ENCODE measurements at regions not wholly inside any gene's neighbourhood (a gene's known extent, or its start where the extent isn't known, plus 50 kb on each side); places are given as distances from the start of the nearest gene placed in this dataset.
"Not testable (repeated sequence)": the region's sequence is repeated elsewhere in the genome, so short reads cannot be mapped to it uniquely, and the experiment has no call there.

- no peak overlapping the region for H3K4me3 ChIP-seq (ENCODE audit: low read depth, low read length, poor library complexity, severe bottlenecking)
- no peaks in the 10 kb centered on the region for H3K79me2 ChIP-seq (ENCODE audit: insufficient read depth, low read depth, low read length)
- H3K36me3 ChIP-seq (ENCODE audit: insufficient read depth, low read length): no peaks in the 10 kb centered on the region
- CTCF ChIA-PET (ENCODE audit: unreplicated experiment): no interaction called here
- TF ChIP-seq CTCF (conservative IDR thresholded peaks at IDR 0.05; ENCODE audit: low read length) (no peak), EZH2phosphoT487 (IDR thresholded peaks at IDR 0.05; ENCODE audit: borderline replicate concordance, low read depth, low read length) (no peak)
- intact Hi-C loops (cut with micrococcal nuclease; ENCODE audit: unreplicated experiment): no loop called here
- H2AFZ ChIP-seq (ENCODE audit: low read length): no peak overlapping the region
- H4K20me1 ChIP-seq (ENCODE audit: insufficient read depth, low read length): no peaks in the 10 kb centered on the region
- no peaks in the 10 kb centered on the region for H3K4me1 ChIP-seq (ENCODE audit: insufficient read depth, low read length, poor library complexity, severe bottlenecking)
- POLR2A ChIA-PET: interaction anchor here (0.7 kb wide), 1 partner anchor 9 kb away, joined by 3 read pairs; no protein-coding TSS in a partner anchor
- H3K9me3 ChIP-seq (ENCODE audit: low read length): no peaks in the 10 kb centered on the region
- H3K27ac ChIP-seq (ENCODE audit: low read depth, low read length, poor library complexity, severe bottlenecking): no peak overlapping the region
- no peak for DNase-seq (ENCODE audit: low spot score)
- no TSS peak for BruUV-seq (replicated peaks)
- no peaks in the 10 kb centered on the region for H3K9me2 ChIP-seq (ENCODE audit: insufficient read depth, low read length)
- H3K4me2 ChIP-seq (ENCODE audit: low read length): no peak overlapping the region
These were observed 133.4 kb upstream of the UBE3A start for GRCh38 chr15:25572191-25572590.

DNA sequence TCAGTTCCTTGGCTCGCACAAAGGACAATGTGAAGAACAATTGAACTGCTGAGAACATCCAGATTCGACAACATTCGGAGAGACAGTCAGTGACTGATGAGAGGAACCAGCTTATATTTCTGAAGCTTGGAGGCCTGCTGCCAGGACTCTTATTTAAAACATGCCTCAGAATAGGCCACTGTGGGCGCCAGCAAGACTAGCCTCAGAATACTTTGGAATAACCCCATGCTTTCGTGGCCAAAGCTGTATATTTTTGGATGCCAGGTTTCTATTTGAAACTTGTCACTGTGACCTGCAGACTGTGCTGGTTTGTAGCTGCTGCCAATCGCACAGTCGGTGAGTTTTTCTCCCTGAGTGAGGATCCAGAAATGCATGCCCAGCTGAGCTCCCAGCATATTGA, 129.9 kb upstream of the UBE3A start:
- no peaks in the 10 kb centered on the region for H3K79me2 ChIP-seq (ENCODE audit: insufficient read depth, low read depth, low read length)
- ChIA-PET CTCF (ENCODE audit: unreplicated experiment) (no interaction called here), POLR2A (no interaction called here)
- H3K9me3 ChIP-seq (ENCODE audit: low read length): no peaks in the 10 kb centered on the region
- no peak overlapping the region for H3K4me3 ChIP-seq (ENCODE audit: low read depth, low read length, poor library complexity, severe bottlenecking)
- H3K9me2 ChIP-seq (ENCODE audit: insufficient read depth, low read length): no peaks in the 10 kb centered on the region
- H3K4me1 ChIP-seq (ENCODE audit: insufficient read depth, low read length, poor library complexity, severe bottlenecking): no peaks in the 10 kb centered on the region
- no peak overlapping the region for H3K4me2 ChIP-seq (ENCODE audit: low read length)
- H4K20me1 ChIP-seq (ENCODE audit: insufficient read depth, low read length): no peaks in the 10 kb centered on the region
- no peak for DNase-seq (ENCODE audit: low spot score)
- no peak for TF ChIP-seq CTCF (conservative IDR thresholded peaks at IDR 0.05; ENCODE audit: low read length)
- no peak for TF ChIP-seq EZH2phosphoT487 (IDR thresholded peaks at IDR 0.05; ENCODE audit: borderline replicate concordance, low read depth, low read length)
- H3K36me3 ChIP-seq (ENCODE audit: insufficient read depth, low read length): no peaks in the 10 kb centered on the region
- H2AFZ ChIP-seq (ENCODE audit: low read length): no peak overlapping the region
- BruUV-seq (replicated peaks): no TSS peak
- no peak overlapping the region for H3K27ac ChIP-seq (ENCODE audit: low read depth, low read length, poor library complexity, severe bottlenecking)
- intact Hi-C loops (cut with micrococcal nuclease; ENCODE audit: unreplicated experiment): no loop called here

DNA sequence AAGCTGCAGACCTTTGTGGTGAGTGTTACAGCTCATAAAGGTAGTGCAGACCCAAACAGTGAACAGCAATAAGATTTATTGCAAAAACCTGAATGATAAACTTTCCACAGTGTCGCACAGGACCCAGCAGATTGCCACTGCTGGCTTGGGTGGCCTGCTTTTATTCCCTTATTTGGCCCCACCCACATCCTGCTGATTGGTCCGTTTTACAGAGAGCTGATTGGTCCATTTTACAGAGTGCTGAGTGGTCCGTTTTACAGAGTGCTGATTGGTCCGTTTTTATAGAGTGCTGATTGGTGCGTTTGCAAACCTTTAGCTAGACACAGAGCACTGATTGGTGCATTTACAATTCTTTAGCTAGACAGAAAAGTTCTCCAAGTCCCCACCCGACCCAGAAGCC, 127.7 kb upstream of the UBE3A start:
- CTCF ChIA-PET (ENCODE audit: unreplicated experiment); DNase-seq (ENCODE audit: low spot score); BruUV-seq (replicated peaks): not testable (repeated sequence)

More for the DNA sequence above, 127.7 kb upstream of the UBE3A start:
- H3K27ac ChIP-seq (ENCODE audit: low read depth, low read length, poor library complexity, severe bottlenecking); H3K9me3 ChIP-seq (ENCODE audit: low read length); H2AFZ ChIP-seq (ENCODE audit: low read length); H3K9me2 ChIP-seq (ENCODE audit: insufficient read depth, low read length); POLR2A ChIA-PET; H3K4me2 ChIP-seq (ENCODE audit: low read length); H4K20me1 ChIP-seq (ENCODE audit: insufficient read depth, low read length); intact Hi-C loops (cut with micrococcal nuclease; ENCODE audit: unreplicated experiment); H3K4me1 ChIP-seq (ENCODE audit: insufficient read depth, low read length, poor library complexity, severe bottlenecking); H3K4me3 ChIP-seq (ENCODE audit: low read depth, low read length, poor library complexity, severe bottlenecking); H3K79me2 ChIP-seq (ENCODE audit: insufficient read depth, low read depth, low read length); H3K36me3 ChIP-seq (ENCODE audit: insufficient read depth, low read length): not testable (repeated sequence)

Measured in OCI-LY7 (cell line).